ENCODE measurements at regions not wholly inside any gene's neighbourhood (a gene's known extent, or its start where the extent isn't known, plus 50 kb on each side); places are given as distances from the start of the nearest gene placed in this dataset.

DNA sequence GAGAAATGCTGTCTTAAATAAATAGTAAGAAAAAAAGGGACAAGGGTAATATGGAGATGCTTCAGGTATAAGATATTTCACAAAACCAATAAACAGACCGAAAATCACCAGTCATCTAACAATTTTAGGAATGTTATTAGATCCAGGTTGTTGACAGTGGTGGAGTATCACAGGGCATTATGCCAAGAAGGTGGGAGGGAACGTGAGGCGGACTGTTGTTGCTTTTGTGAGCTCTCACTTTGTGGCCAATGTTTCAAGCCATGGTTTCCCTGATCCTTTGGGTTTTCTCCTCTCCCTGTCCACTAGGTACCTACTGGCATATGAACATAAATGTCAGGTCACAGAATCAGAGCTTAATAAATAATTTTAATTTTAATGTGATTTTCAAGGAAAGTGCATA lies 790.3 kb upstream of the SLITRK1 start:
- H3K27me3 ChIP-seq (ENCODE audit: control insufficient read depth in 2 of 2, insufficient read depth in 1 of 2, low read length in 1 of 2): no peaks in the 10 kb centered on the region
- no peaks in the 10 kb centered on the region for H3K9me3 ChIP-seq (ENCODE audit: control insufficient read depth in 2 of 2, insufficient read depth in 1 of 2, low read length in 1 of 2)
- H3K36me3 ChIP-seq (ENCODE audit: control insufficient read depth in 2 of 2, insufficient read depth in 2 of 2, low read length in 1 of 2): no peaks in the 10 kb centered on the region
- WGBS: 92% methylated on average over 3 of the region's 3 CpGs
- H3K4me3 ChIP-seq (ENCODE audit: low read length in 2 of 2): no peak overlapping the region
- H3K27ac ChIP-seq (ENCODE audit: low read depth in 1 of 2, low read length in 1 of 2): no peak overlapping the region
- H3K4me1 ChIP-seq (ENCODE audit: control insufficient read depth in 2 of 2, insufficient read depth in 2 of 2, low read length in 2 of 2): no peaks in the 10 kb centered on the region
- DNase-seq (ENCODE audit: low read depth in 6 of 9, low spot score in 9 of 9): no peak

DNA sequence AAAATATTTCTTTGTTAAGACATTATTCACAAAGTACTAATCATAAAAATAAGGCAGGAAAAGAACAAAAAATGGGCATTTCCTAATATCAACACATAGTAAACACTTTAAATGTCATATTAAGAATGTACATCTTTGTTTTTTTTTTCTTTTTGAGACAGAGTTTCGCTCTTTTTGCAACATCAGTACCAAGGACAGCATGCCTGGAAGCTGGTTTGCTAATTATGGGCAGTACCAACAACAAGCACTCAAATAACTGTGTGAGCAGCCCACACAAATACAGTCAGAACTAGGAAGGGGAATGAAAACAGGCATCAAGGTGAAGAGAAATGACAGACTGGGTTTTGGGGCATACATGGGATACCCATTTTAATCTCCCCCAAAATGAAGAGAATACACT lies 788.0 kb upstream of the SLITRK1 start:
- 89% methylated on average over 1 of the region's 1 CpG for WGBS
- Histone ChIP-seq H3K4me1 (ENCODE audit: control insufficient read depth in 2 of 2, insufficient read depth in 2 of 2, low read length in 2 of 2) (no peaks in the 10 kb centered on the region), H3K4me3 (ENCODE audit: low read length in 2 of 2) (no peak overlapping the region), H3K27me3 (ENCODE audit: control insufficient read depth in 2 of 2, insufficient read depth in 1 of 2, low read length in 1 of 2) (no peaks in the 10 kb centered on the region), H3K36me3 (ENCODE audit: control insufficient read depth in 2 of 2, insufficient read depth in 2 of 2, low read length in 1 of 2) (no peaks in the 10 kb centered on the region), H3K27ac (ENCODE audit: low read depth in 1 of 2, low read length in 1 of 2) (no peak overlapping the region), H3K9me3 (ENCODE audit: control insufficient read depth in 2 of 2, insufficient read depth in 1 of 2, low read length in 1 of 2) (no peaks in the 10 kb centered on the region)
- DNase-seq (ENCODE audit: low read depth in 6 of 9, low spot score in 9 of 9): no peak

DNA sequence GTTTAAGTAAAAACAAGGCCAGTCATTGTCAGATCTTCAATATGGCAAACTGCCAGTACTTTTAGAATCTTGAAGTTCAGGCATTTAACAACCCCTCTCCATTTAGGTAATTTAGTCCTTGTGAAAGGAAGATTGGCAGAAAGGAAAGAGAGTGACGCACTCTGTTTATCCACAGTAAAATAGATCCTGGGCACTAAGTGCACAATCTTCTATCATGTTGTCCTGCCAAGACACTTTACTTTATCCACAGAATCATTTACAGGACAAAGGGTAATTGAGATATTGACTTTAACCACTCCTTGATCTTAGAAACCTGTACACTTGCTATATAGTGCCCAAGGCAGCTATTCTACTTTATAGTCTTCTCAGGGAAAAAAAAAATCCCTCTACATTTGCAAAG lies 786.4 kb upstream of the SLITRK1 start:
- 99% methylated on average over 1 of the region's 1 CpG for WGBS
- no peaks in the 10 kb centered on the region for H3K4me1 ChIP-seq (ENCODE audit: control insufficient read depth in 2 of 2, insufficient read depth in 2 of 2, low read length in 2 of 2)
- H3K27me3 ChIP-seq (ENCODE audit: control insufficient read depth in 2 of 2, insufficient read depth in 1 of 2, low read length in 1 of 2): no peaks in the 10 kb centered on the region
- H3K9me3 ChIP-seq (ENCODE audit: control insufficient read depth in 2 of 2, insufficient read depth in 1 of 2, low read length in 1 of 2): no peaks in the 10 kb centered on the region
- H3K36me3 ChIP-seq (ENCODE audit: control insufficient read depth in 2 of 2, insufficient read depth in 2 of 2, low read length in 1 of 2): no peaks in the 10 kb centered on the region
- DNase-seq (ENCODE audit: low read depth in 6 of 9, low spot score in 9 of 9): no peak
- no peak overlapping the region for H3K4me3 ChIP-seq (ENCODE audit: low read length in 2 of 2)
- no peak overlapping the region for H3K27ac ChIP-seq (ENCODE audit: low read depth in 1 of 2, low read length in 1 of 2)

DNA sequence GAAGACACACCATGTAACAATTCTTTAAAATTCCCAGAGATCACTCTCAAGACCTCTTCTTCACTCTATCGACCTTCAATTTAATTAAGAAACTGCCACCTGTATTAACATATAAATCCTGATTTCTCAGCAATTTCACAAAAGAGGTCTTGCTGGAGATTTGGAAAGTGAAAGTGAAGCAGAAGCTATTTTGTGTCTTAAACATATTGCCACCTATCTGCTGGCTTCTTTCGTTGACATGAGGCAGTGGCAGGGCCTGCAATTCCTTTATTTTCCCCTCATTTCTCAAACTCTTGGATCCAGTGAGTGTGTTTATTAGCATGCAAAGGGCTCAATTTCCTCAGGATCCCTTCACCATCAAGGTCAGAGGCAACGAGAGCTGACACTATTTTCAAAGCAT lies 780.2 kb upstream of the SLITRK1 start:
- Histone ChIP-seq H3K4me3 (ENCODE audit: low read length in 2 of 2) (no peak overlapping the region), H3K36me3 (ENCODE audit: control insufficient read depth in 2 of 2, insufficient read depth in 2 of 2, low read length in 1 of 2) (no peaks in the 10 kb centered on the region), H3K4me1 (ENCODE audit: control insufficient read depth in 2 of 2, insufficient read depth in 2 of 2, low read length in 2 of 2) (no peaks in the 10 kb centered on the region), H3K27ac (ENCODE audit: low read depth in 1 of 2, low read length in 1 of 2) (no peak overlapping the region), H3K27me3 (ENCODE audit: control insufficient read depth in 2 of 2, insufficient read depth in 1 of 2, low read length in 1 of 2) (no peaks in the 10 kb centered on the region), H3K9me3 (ENCODE audit: control insufficient read depth in 2 of 2, insufficient read depth in 1 of 2, low read length in 1 of 2) (no peaks in the 10 kb centered on the region)
- DNase-seq (ENCODE audit: low read depth in 6 of 9, low spot score in 9 of 9): no peak
- WGBS: 50% methylated on average over 3 of the region's 3 CpGs

DNA sequence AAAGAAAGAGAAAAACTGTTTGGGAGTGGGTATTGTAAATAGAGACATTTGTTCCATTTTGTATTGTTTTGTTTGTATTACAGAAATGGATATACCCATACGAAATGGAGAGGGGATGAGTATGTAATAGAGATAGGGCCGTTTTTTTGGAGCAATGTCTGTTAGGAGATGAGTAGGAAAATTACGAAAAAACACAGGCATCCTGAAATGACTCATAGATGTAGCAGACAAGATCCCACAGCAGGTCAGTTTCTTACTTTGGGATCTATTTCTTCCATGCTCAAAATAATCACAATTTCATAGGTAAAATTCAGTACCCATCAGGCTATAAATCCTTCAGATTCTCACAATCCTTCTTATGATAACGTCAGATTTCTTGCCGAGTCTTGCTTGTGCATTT lies 779.4 kb upstream of the SLITRK1 start:
- H3K36me3 ChIP-seq (ENCODE audit: control insufficient read depth in 2 of 2, insufficient read depth in 2 of 2, low read length in 1 of 2): no peaks in the 10 kb centered on the region
- no peaks in the 10 kb centered on the region for H3K9me3 ChIP-seq (ENCODE audit: control insufficient read depth in 2 of 2, insufficient read depth in 1 of 2, low read length in 1 of 2)
- H3K27ac ChIP-seq (ENCODE audit: low read depth in 1 of 2, low read length in 1 of 2): no peak overlapping the region
- H3K4me1 ChIP-seq (ENCODE audit: control insufficient read depth in 2 of 2, insufficient read depth in 2 of 2, low read length in 2 of 2): no peaks in the 10 kb centered on the region
- WGBS: 95% methylated on average over 5 of the region's 5 CpGs
- DNase-seq (ENCODE audit: low read depth in 6 of 9, low spot score in 9 of 9): no peak
- no peak overlapping the region for H3K4me3 ChIP-seq (ENCODE audit: low read length in 2 of 2)
- H3K27me3 ChIP-seq (ENCODE audit: control insufficient read depth in 2 of 2, insufficient read depth in 1 of 2, low read length in 1 of 2): no peaks in the 10 kb centered on the region

DNA sequence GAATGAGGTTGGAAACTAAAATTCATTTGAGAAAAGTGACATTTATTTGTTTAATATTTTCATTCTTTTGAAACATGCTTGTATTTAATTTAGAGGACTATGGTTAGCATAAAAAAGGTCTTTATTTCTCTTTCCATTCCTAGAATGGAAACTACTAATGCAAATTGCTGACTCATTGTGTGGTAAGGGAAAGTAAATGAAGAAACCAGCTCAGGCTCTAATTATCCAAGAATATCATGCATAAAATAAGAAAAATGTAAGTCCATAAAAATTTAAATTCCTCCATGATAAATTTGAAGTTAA lies 777.0 kb upstream of the SLITRK1 start:
- DNase-seq (ENCODE audit: low read depth in 6 of 9, low spot score in 9 of 9): no peak
- Histone ChIP-seq H3K4me1 (ENCODE audit: control insufficient read depth in 2 of 2, insufficient read depth in 2 of 2, low read length in 2 of 2) (no peaks in the 10 kb centered on the region), H3K27me3 (ENCODE audit: control insufficient read depth in 2 of 2, insufficient read depth in 1 of 2, low read length in 1 of 2) (no peaks in the 10 kb centered on the region), H3K4me3 (ENCODE audit: low read length in 2 of 2) (no peak overlapping the region), H3K9me3 (ENCODE audit: control insufficient read depth in 2 of 2, insufficient read depth in 1 of 2, low read length in 1 of 2) (no peaks in the 10 kb centered on the region), H3K27ac (ENCODE audit: low read depth in 1 of 2, low read length in 1 of 2) (no peak overlapping the region), H3K36me3 (ENCODE audit: control insufficient read depth in 2 of 2, insufficient read depth in 2 of 2, low read length in 1 of 2) (no peaks in the 10 kb centered on the region)

DNA sequence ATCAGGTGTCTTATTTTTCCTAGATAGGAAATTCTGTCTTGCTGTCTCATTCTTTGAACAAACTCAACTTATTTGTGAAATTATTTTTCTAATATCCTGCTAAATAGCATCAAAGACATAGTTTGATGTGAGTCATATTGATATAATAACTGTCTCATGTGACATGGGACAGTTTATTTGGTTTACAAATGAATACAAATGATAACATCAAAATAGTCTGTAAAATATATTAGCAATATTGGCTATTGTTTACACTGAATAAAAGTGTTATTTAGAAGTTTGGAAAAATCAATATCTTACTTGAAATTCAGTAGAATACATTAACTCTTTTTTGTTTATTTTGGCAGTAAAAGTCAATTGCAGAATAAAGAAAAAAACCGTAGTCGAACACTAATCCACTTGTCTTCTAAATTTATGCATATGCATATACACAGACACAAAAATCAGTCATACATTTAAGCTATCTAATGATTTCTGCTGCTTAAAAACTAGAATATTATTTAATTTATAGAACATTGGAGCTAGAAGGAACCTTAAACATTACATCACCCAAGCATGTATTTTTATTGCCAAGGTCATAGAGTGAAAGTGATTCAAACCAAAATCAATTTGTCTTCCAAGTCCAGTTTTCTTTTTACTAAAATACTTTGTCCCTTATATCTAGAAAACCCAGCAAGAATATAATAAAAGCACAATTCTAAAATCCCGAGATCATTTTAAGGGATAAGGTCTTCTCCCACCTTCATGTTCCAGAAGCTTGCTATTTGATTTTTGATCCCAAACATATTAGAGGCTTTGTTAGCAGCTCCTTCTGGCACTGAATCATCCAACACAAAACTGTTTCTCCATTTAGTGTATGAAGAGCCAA lies 776.5 kb upstream of the SLITRK1 start:
- H3K27me3 ChIP-seq (ENCODE audit: control insufficient read depth in 2 of 2, insufficient read depth in 1 of 2, low read length in 1 of 2): no peaks in the 10 kb centered on the region
- 98% methylated on average over 3 of the region's 3 CpGs for WGBS

DNA sequence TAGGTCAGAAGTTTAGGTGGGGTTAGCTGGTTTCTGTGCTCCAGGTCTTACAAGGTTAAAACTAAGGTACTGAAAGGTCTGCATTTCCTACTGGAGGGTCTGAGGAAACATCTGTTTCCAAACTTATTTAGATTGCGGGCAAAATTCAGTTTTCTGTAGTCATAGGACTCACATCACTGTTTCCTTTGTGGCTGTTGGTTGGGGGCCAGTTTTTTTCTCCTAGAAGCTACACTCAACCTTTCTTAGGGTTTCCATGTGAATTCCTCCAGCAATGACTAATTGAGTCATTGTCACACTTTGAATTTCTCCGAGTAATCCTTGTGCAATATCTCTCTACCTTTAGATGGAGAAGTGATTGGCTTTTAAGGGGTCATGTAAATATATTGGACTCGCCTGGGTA lies 773.4 kb upstream of the SLITRK1 start:
- Histone ChIP-seq H3K9me3 (ENCODE audit: control insufficient read depth in 2 of 2, insufficient read depth in 1 of 2, low read length in 1 of 2) (no peaks in the 10 kb centered on the region), H3K27me3 (ENCODE audit: control insufficient read depth in 2 of 2, insufficient read depth in 1 of 2, low read length in 1 of 2) (no peaks in the 10 kb centered on the region), H3K36me3 (ENCODE audit: control insufficient read depth in 2 of 2, insufficient read depth in 2 of 2, low read length in 1 of 2) (no peaks in the 10 kb centered on the region), H3K4me3 (ENCODE audit: low read length in 2 of 2) (no peak overlapping the region), H3K4me1 (ENCODE audit: control insufficient read depth in 2 of 2, insufficient read depth in 2 of 2, low read length in 2 of 2) (no peaks in the 10 kb centered on the region), H3K27ac (ENCODE audit: low read depth in 1 of 2, low read length in 1 of 2) (no peak overlapping the region)
- DNase-seq (ENCODE audit: low read depth in 6 of 9, low spot score in 9 of 9): peak in 1 of 9 donors; percentile 4
- WGBS: 20% methylated on average over 3 of the region's 3 CpGs

More for the DNA sequence above, 776.5 kb upstream of the SLITRK1 start:
- no peak for DNase-seq (ENCODE audit: low read depth in 6 of 9, low spot score in 9 of 9)
- Histone ChIP-seq H3K4me1 (ENCODE audit: control insufficient read depth in 2 of 2, insufficient read depth in 2 of 2, low read length in 2 of 2) (no peaks in the 10 kb centered on the region), H3K36me3 (ENCODE audit: control insufficient read depth in 2 of 2, insufficient read depth in 2 of 2, low read length in 1 of 2) (no peaks in the 10 kb centered on the region), H3K4me3 (ENCODE audit: low read length in 2 of 2) (no peak overlapping the region), H3K9me3 (ENCODE audit: control insufficient read depth in 2 of 2, insufficient read depth in 1 of 2, low read length in 1 of 2) (no peaks in the 10 kb centered on the region), H3K27ac (ENCODE audit: low read depth in 1 of 2, low read length in 1 of 2) (no peak overlapping the region)

DNA sequence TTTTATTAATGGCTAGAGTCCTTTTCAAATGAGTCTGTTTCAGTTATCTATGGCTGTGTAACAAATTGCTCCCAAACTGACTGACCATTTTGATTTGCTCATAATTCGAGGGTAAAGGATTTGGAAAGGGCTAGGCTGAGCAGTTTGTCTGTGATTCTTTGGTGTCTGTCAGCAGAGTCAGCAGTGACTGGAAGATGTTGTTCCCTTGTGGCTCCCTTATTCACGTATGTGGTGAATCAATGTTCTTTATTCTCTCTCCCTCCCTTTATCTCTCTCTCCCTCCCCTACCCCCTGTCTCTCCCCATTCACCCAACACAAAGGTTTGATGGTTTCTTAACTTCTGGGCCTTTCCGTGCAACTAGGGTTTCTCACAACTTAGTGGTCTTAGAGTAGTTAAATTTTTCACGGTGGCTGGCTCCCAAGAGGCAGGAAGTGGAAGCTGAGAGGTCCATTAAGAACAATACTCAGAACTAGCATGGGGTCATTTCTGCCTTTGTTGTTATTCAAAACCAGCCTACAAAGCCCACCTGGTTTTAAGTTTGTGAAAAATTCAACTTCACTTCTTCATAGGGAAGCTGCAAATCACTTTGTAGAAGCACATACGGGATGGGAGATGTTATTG lies 772.5 kb upstream of the SLITRK1 start:
- no peaks in the 10 kb centered on the region for H3K4me1 ChIP-seq (ENCODE audit: control insufficient read depth in 2 of 2, insufficient read depth in 2 of 2, low read length in 2 of 2)
- H3K27ac ChIP-seq (ENCODE audit: low read depth in 1 of 2, low read length in 1 of 2): no peak overlapping the region
- no peaks in the 10 kb centered on the region for H3K9me3 ChIP-seq (ENCODE audit: control insufficient read depth in 2 of 2, insufficient read depth in 1 of 2, low read length in 1 of 2)
- no peak for DNase-seq (ENCODE audit: low read depth in 6 of 9, low spot score in 9 of 9)
- WGBS: 36% methylated on average over 5 of the region's 5 CpGs
- no peak overlapping the region for H3K4me3 ChIP-seq (ENCODE audit: low read length in 2 of 2)
- no peaks in the 10 kb centered on the region for H3K36me3 ChIP-seq (ENCODE audit: control insufficient read depth in 2 of 2, insufficient read depth in 2 of 2, low read length in 1 of 2)
- no peaks in the 10 kb centered on the region for H3K27me3 ChIP-seq (ENCODE audit: control insufficient read depth in 2 of 2, insufficient read depth in 1 of 2, low read length in 1 of 2)
